Dendritic cell treated with granulocyte-macrophage colony-stimulating factor and Interleukin-4, amounts not matched to agents 40 ng/mL and 50 ng/mL, for 4 days (primary cell): ENCODE measurements at regions not wholly inside any gene's neighbourhood (a gene's known extent, or its start where the extent isn't known, plus 50 kb on each side); places are given as distances from the start of the nearest gene placed in this dataset.

Experiments used
- H3K27ac Mint-ChIP-seq: one replicate; pipeline ENCODE4 v1.8.0; 2022; ENCODE audit warnings: mild to moderate bottlenecking, mixed read lengths
- H3K27me3 Mint-ChIP-seq: one replicate; pipeline ENCODE4 v1.8.0; 2022; ENCODE audit warnings: mild to moderate bottlenecking, mixed read lengths
- H3K36me3 Mint-ChIP-seq: one replicate; pipeline ENCODE4 v1.8.0; 2022; ENCODE audit warnings: low read depth, mixed read lengths
- H3K4me1 Mint-ChIP-seq: one replicate; pipeline ENCODE4 v1.8.0; 2022; ENCODE audit warnings: low read depth, mixed read lengths
- H3K4me3 Mint-ChIP-seq: one replicate; pipeline ENCODE4 v1.8.0; 2022; ENCODE audit warnings: mild to moderate bottlenecking, moderate library complexity, mixed read lengths
- H3K9me3 Mint-ChIP-seq: one replicate; pipeline ENCODE4 v1.8.0; 2022; ENCODE audit warnings: mixed read lengths
- intact Hi-C: fragments of 100-400 bp; cut with micrococcal nuclease; formaldehyde crosslinking; loops from one replicate; pipeline ENCODE4 v1.15.0; 2022

- Mint-ChIP-seq H3K4me1 (no peaks in the 10 kb centered on the region), H3K27me3 (peaks cover 3% of the 10 kb centered on the region), H3K9me3 (peaks cover 20% of the 10 kb centered on the region), H3K27ac (no peak overlapping the region), H3K4me3 (no peak overlapping the region), H3K36me3 (no peaks in the 10 kb centered on the region)
- intact Hi-C loops: no loop called here
These were observed 368.7 kb downstream of the C12orf75 start for GRCh38 chr12:105699209-105699608.

GRCh38 chr12:105704787-105705186 lies 374.3 kb downstream of the C12orf75 start:
- no peaks in the 10 kb centered on the region for H3K9me3 Mint-ChIP-seq
- intact Hi-C loops: loop anchor here (2.0 kb wide), 1 partner anchor 432 kb away; no protein-coding TSS in a partner anchor
- no peaks in the 10 kb centered on the region for H3K36me3 Mint-ChIP-seq

GRCh38 chr12:105705235-105705634 lies 374.7 kb downstream of the C12orf75 start:
- no peaks in the 10 kb centered on the region for H3K4me1 Mint-ChIP-seq
- H3K36me3 Mint-ChIP-seq: no peaks in the 10 kb centered on the region
- no peak overlapping the region for H3K27ac Mint-ChIP-seq
- H3K27me3 Mint-ChIP-seq: peaks cover 3% of the 10 kb centered on the region
- no peak overlapping the region for H3K4me3 Mint-ChIP-seq
- intact Hi-C loops: loop anchor here (2.0 kb wide), 1 partner anchor 432 kb away; no protein-coding TSS in a partner anchor
- H3K9me3 Mint-ChIP-seq: no peaks in the 10 kb centered on the region

More at GRCh38 chr12:105704787-105705186, 374.3 kb downstream of the C12orf75 start:
- Mint-ChIP-seq H3K27ac (no peak overlapping the region), H3K4me3 (no peak overlapping the region), H3K4me1 (no peaks in the 10 kb centered on the region), H3K27me3 (peaks cover 3% of the 10 kb centered on the region)

- Mint-ChIP-seq H3K9me3 (no peaks in the 10 kb centered on the region), H3K4me1 (no peaks in the 10 kb centered on the region), H3K27ac (no peak overlapping the region), H3K36me3 (no peaks in the 10 kb centered on the region), H3K27me3 (peaks cover 3% of the 10 kb centered on the region), H3K4me3 (no peak overlapping the region)
- intact Hi-C loops: loop anchor here (2.0 kb wide), 1 partner anchor 431 kb away; no protein-coding TSS in a partner anchor
These were observed 375.3 kb downstream of the C12orf75 start for GRCh38 chr12:105705765-105706164.

- Mint-ChIP-seq H3K9me3 (no peaks in the 10 kb centered on the region), H3K36me3 (no peaks in the 10 kb centered on the region), H3K27me3 (peaks cover 3% of the 10 kb centered on the region), H3K4me1 (no peaks in the 10 kb centered on the region), H3K4me3 (no peak overlapping the region), H3K27ac (no peak overlapping the region)
- intact Hi-C loops: no loop called here
These were observed 376.0 kb downstream of the C12orf75 start for GRCh38 chr12:105706321-105706972.

GRCh38 chr12:105706973-105707334 lies 376.5 kb downstream of the C12orf75 start:
- intact Hi-C loops: no loop called here
- H3K9me3 Mint-ChIP-seq: no peaks in the 10 kb centered on the region
- no peak overlapping the region for H3K27ac Mint-ChIP-seq
- no peaks in the 10 kb centered on the region for H3K36me3 Mint-ChIP-seq
- H3K4me1 Mint-ChIP-seq: no peaks in the 10 kb centered on the region
- no peak overlapping the region for H3K4me3 Mint-ChIP-seq
- peaks cover 3% of the 10 kb centered on the region for H3K27me3 Mint-ChIP-seq

- Mint-ChIP-seq H3K4me1 (no peaks in the 10 kb centered on the region), H3K27ac (no peak overlapping the region), H3K4me3 (no peak overlapping the region), H3K9me3 (no peaks in the 10 kb centered on the region), H3K27me3 (no peaks in the 10 kb centered on the region), H3K36me3 (no peaks in the 10 kb centered on the region)
- intact Hi-C loops: no loop called here
These were observed 383.3 kb downstream of the C12orf75 start for GRCh38 chr12:105713606-105714305.

GRCh38 chr12:105716621-105717020 lies 386.1 kb downstream of the C12orf75 start:
- Mint-ChIP-seq H3K27me3 (no peaks in the 10 kb centered on the region), H3K27ac (no peak overlapping the region)

GRCh38 chr12:105721051-105721825 lies 390.7 kb downstream of the C12orf75 start:
- H3K27me3 Mint-ChIP-seq: no peaks in the 10 kb centered on the region
- intact Hi-C loops: no loop called here
- no peak overlapping the region for H3K4me3 Mint-ChIP-seq

More at GRCh38 chr12:105716621-105717020, 386.1 kb downstream of the C12orf75 start:
- H3K4me1 Mint-ChIP-seq: no peaks in the 10 kb centered on the region
- H3K36me3 Mint-ChIP-seq: no peaks in the 10 kb centered on the region
- no peaks in the 10 kb centered on the region for H3K9me3 Mint-ChIP-seq
- intact Hi-C loops: no loop called here
- no peak overlapping the region for H3K4me3 Mint-ChIP-seq

GRCh38 chr12:105721891-105722290 lies 391.4 kb downstream of the C12orf75 start:
- Mint-ChIP-seq H3K4me3 (no peak overlapping the region), H3K27ac (no peak overlapping the region), H3K4me1 (no peaks in the 10 kb centered on the region), H3K27me3 (no peaks in the 10 kb centered on the region), H3K9me3 (no peaks in the 10 kb centered on the region), H3K36me3 (no peaks in the 10 kb centered on the region)
- intact Hi-C loops: no loop called here

More at GRCh38 chr12:105721051-105721825, 390.7 kb downstream of the C12orf75 start:
- H3K27ac Mint-ChIP-seq: no peak overlapping the region
- H3K4me1 Mint-ChIP-seq: no peaks in the 10 kb centered on the region
- H3K9me3 Mint-ChIP-seq: no peaks in the 10 kb centered on the region
- H3K36me3 Mint-ChIP-seq: no peaks in the 10 kb centered on the region

- H3K9me3 Mint-ChIP-seq: no peaks in the 10 kb centered on the region
- intact Hi-C loops: no loop called here
- no peaks in the 10 kb centered on the region for H3K4me1 Mint-ChIP-seq
- no peak overlapping the region for H3K4me3 Mint-ChIP-seq
- H3K36me3 Mint-ChIP-seq: no peaks in the 10 kb centered on the region
- H3K27me3 Mint-ChIP-seq: no peaks in the 10 kb centered on the region
- no peak overlapping the region for H3K27ac Mint-ChIP-seq
These were observed 392.6 kb downstream of the C12orf75 start for GRCh38 chr12:105723066-105723465.

GRCh38 chr12:105723494-105723893 lies 393.0 kb downstream of the C12orf75 start:
- H3K27ac Mint-ChIP-seq: no peak overlapping the region
- intact Hi-C loops: no loop called here
- H3K9me3 Mint-ChIP-seq: no peaks in the 10 kb centered on the region
- no peaks in the 10 kb centered on the region for H3K36me3 Mint-ChIP-seq
- no peaks in the 10 kb centered on the region for H3K4me1 Mint-ChIP-seq
- H3K27me3 Mint-ChIP-seq: no peaks in the 10 kb centered on the region
- H3K4me3 Mint-ChIP-seq: no peak overlapping the region

GRCh38 chr12:105724641-105725040 lies 394.1 kb downstream of the C12orf75 start:
- H3K36me3 Mint-ChIP-seq: no peaks in the 10 kb centered on the region
- intact Hi-C loops: no loop called here
- H3K4me1 Mint-ChIP-seq: no peaks in the 10 kb centered on the region
- H3K27ac Mint-ChIP-seq: no peak overlapping the region
- no peaks in the 10 kb centered on the region for H3K27me3 Mint-ChIP-seq
- no peaks in the 10 kb centered on the region for H3K9me3 Mint-ChIP-seq
- no peak overlapping the region for H3K4me3 Mint-ChIP-seq

- no peaks in the 10 kb centered on the region for H3K36me3 Mint-ChIP-seq
- intact Hi-C loops: no loop called here
- no peaks in the 10 kb centered on the region for H3K4me1 Mint-ChIP-seq
- H3K27me3 Mint-ChIP-seq: no peaks in the 10 kb centered on the region
- H3K9me3 Mint-ChIP-seq: no peaks in the 10 kb centered on the region
- no peak overlapping the region for H3K4me3 Mint-ChIP-seq
- H3K27ac Mint-ChIP-seq: no peak overlapping the region
These were observed 394.6 kb downstream of the C12orf75 start for GRCh38 chr12:105725054-105725453.
